Activated CD8-positive, alpha-beta T cell treated with anti-CD3 and anti-CD28 coated beads for 36 hours (primary cell): ENCODE measurements at regions not wholly inside any gene's neighbourhood (a gene's known extent, or its start where the extent isn't known, plus 50 kb on each side); places are given as distances from the start of the nearest gene placed in this dataset.

ENCODE experiments used
- ATAC-seq: fragments of 200-7000 bp; cut with Tn5 transposase; one replicate; pipeline ENCODE4 v1.10.0; 2021; ENCODE audit warnings: mild to moderate bottlenecking, moderate library complexity
- CTCF ChIA-PET: fragments of 350-600 bp; sonication (Branson Sonifier 250); formaldehyde crosslinking; loops from one replicate; lab custom pipeline; 2021; ENCODE audit warnings: antibody characterized with exemption; lab: Charles Lee
- POLR2A ChIA-PET: fragments of 350-600 bp; sonication (Branson Sonifier 250); formaldehyde crosslinking; loops from one replicate; lab custom pipeline; 2021; ENCODE audit warnings: antibody characterized with exemption; lab: Charles Lee
- DNase-seq: peaks from one replicate; pipeline ENCODE4 v3.0.0-alpha.2; 2020
- H3K27ac Mint-ChIP-seq: one replicate; pipeline ENCODE4 v1.8.0; 2021; ENCODE audit warnings: mild to moderate bottlenecking, mixed read lengths
- H3K27me3 Mint-ChIP-seq: one replicate; pipeline ENCODE4 v1.8.0; 2021; ENCODE audit warnings: mixed read lengths
- H3K36me3 Mint-ChIP-seq: one replicate; pipeline ENCODE4 v1.8.0; 2021; ENCODE audit warnings: low read depth, mixed read lengths
- H3K4me1 Mint-ChIP-seq: one replicate; pipeline ENCODE4 v1.8.0; 2021; ENCODE audit warnings: low read depth, mixed read lengths
- H3K4me3 Mint-ChIP-seq: one replicate; pipeline ENCODE4 v1.8.0; 2021; ENCODE audit warnings: mild to moderate bottlenecking, moderate library complexity, mixed read lengths
- H3K9me3 Mint-ChIP-seq: one replicate; pipeline ENCODE4 v1.8.0; 2021; ENCODE audit warnings: mixed read lengths
- CTCF ChIP-seq: fragments of 200-600 bp; IDR thresholded peaks from one replicate; pipeline ENCODE4 v1.8.0; 2022; ENCODE audit warnings: antibody characterized with exemption, mild to moderate bottlenecking
- intact Hi-C: fragments of 100-400 bp; cut with micrococcal nuclease; formaldehyde crosslinking; loops from one replicate; pipeline ENCODE4 v1.10.0; 2022

- intact Hi-C loops: no loop called here
- no peaks in the 10 kb centered on the region for H3K9me3 Mint-ChIP-seq
- H3K4me1 Mint-ChIP-seq: no peaks in the 10 kb centered on the region
- ATAC-seq (no peak), DNase-seq (no peak)
- ChIA-PET POLR2A (interaction anchor here (1.1 kb wide), 1 partner anchor 34 kb away, joined by 3 read pairs; no protein-coding TSS in a partner anchor), CTCF (no interaction called here)
- H3K27me3 Mint-ChIP-seq: no peaks in the 10 kb centered on the region
- no peaks in the 10 kb centered on the region for H3K36me3 Mint-ChIP-seq
- no peak overlapping the region for H3K4me3 Mint-ChIP-seq
- H3K27ac Mint-ChIP-seq: no peak overlapping the region
- no peak for TF ChIP-seq CTCF
Observed at GRCh38 chr2:215847056-215847455, 166.3 kb downstream of the MREG start.

- CTCF ChIA-PET: no interaction called here
- Mint-ChIP-seq H3K4me1 (no peaks in the 10 kb centered on the region), H3K27me3 (no peaks in the 10 kb centered on the region), H3K9me3 (no peaks in the 10 kb centered on the region), H3K27ac (no peak overlapping the region), H3K4me3 (no peak overlapping the region), H3K36me3 (no peaks in the 10 kb centered on the region)
- no peak for TF ChIP-seq CTCF
- ATAC-seq (no peak), DNase-seq (no peak)
- intact Hi-C loops: no loop called here
- POLR2A ChIA-PET: no interaction called here
Observed at GRCh38 chr2:215845839-215846586, 167.3 kb downstream of the MREG start.

GRCh38 chr2:215843579-215843978 is 169.8 kb downstream of the MREG start:
- CTCF ChIA-PET: no interaction called here
- Mint-ChIP-seq H3K27me3 (no peaks in the 10 kb centered on the region), H3K36me3 (no peaks in the 10 kb centered on the region), H3K27ac (no peak overlapping the region), H3K9me3 (no peaks in the 10 kb centered on the region), H3K4me1 (no peaks in the 10 kb centered on the region), H3K4me3 (no peak overlapping the region)
- TF ChIP-seq CTCF: no peak
- intact Hi-C loops: no loop called here
- POLR2A ChIA-PET: no interaction called here
- DNase-seq (no peak), ATAC-seq (no peak)

DNA sequence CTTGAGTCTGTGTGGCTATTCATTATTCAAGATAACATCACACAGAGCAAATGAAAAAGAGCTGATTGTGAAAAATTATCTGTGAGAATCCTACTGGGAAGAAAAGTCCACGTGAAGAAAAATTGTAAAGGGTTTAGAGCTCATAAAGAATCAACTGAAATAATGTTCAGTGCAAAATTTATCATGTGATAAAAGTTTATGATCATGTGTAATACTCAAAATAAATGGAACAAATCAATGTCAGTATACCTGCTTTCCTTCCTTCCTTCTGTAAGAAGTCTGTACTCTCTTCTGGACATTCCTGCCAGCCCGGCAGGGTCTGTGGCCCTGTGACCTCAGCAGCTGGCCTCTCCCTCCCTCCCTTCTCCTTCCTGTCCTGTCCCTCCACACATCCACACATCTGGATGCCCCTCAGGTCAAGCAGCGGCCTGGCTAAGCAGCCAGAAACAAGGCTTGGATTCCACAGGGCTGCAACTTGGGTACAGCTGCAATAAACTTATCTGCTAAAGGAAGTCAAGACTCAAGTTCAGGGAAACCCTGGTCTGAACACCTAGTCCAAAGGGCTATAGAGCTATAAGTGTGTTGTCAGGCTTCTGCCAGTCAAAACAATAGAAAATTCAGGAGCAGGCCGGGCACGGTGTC is 172.1 kb downstream of the MREG start:
- no peak for TF ChIP-seq CTCF
- H3K27me3 Mint-ChIP-seq: no peaks in the 10 kb centered on the region
- H3K27ac Mint-ChIP-seq: no peak overlapping the region
- H3K4me1 Mint-ChIP-seq: no peaks in the 10 kb centered on the region
- no peaks in the 10 kb centered on the region for H3K36me3 Mint-ChIP-seq
- DNase-seq: no peak
- H3K4me3 Mint-ChIP-seq: no peak overlapping the region
- ATAC-seq: no peak
- POLR2A ChIA-PET: no interaction called here
- intact Hi-C loops: no loop called here
- H3K9me3 Mint-ChIP-seq: no peaks in the 10 kb centered on the region
- CTCF ChIA-PET: interaction anchor here (1.2 to 2.4 kb wide), 2 partner anchors 11 to 13 kb away, joined by 4 to 7 read pairs; no protein-coding TSS in a partner anchor

- H3K27me3 Mint-ChIP-seq: no peaks in the 10 kb centered on the region
- POLR2A ChIA-PET: no interaction called here
Observed at GRCh38 chr2:215839816-215840215, 173.5 kb downstream of the MREG start.

More at GRCh38 chr2:215839816-215840215, 173.5 kb downstream of the MREG start:
- DNase-seq: no peak
- intact Hi-C loops: no loop called here
- ATAC-seq: no peak
- no peak overlapping the region for H3K27ac Mint-ChIP-seq
- H3K4me3 Mint-ChIP-seq: no peak overlapping the region
- CTCF ChIA-PET: interaction anchor here (1.3 to 2.4 kb wide), 2 partner anchors 11 to 110 kb away, joined by 3 to 7 read pairs; no protein-coding TSS in a partner anchor
- no peaks in the 10 kb centered on the region for H3K9me3 Mint-ChIP-seq
- H3K36me3 Mint-ChIP-seq: no peaks in the 10 kb centered on the region
- no peaks in the 10 kb centered on the region for H3K4me1 Mint-ChIP-seq
- TF ChIP-seq CTCF: no peak
